ENCODE measurements at regions not wholly inside any gene's neighbourhood (a gene's known extent, or its start where the extent isn't known, plus 50 kb on each side); places are given as distances from the start of the nearest gene placed in this dataset.

DNA sequence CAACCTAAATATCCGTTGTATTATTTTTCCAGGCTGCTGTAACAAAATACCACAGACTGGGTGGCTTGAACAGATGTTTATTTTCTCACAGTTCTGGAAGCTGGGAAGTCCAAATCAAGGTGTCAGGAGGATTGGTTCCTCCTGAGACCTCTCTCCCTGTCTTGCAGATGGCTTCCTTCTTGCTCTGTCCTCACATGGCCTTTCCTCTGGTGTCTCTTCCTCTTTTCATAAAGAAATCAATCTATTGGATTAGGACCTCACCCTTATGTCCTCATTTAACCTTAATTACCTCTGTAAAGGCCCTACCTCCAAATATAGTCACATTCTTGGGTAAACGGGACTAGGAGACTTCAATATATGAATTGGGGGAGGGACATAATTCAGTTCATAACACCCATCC is 89.2 kb upstream of the PLCL2 start:
- Histone ChIP-seq H3K9me3 (no peaks in the 10 kb centered on the region), H3K4me1 (peaks cover 13 to 16% of the 10 kb centered on the region in 2 donors), H3K27ac (no peak overlapping the region), H3K4me3 (no peak overlapping the region), H3K36me3 (no peaks in the 10 kb centered on the region), H3K27me3 (no peaks in the 10 kb centered on the region)
- intact Hi-C loops (cut with DNase I; ENCODE audit: low total_unique reads): no loop called here
- in situ Hi-C loops (cut with MboI; ENCODE audit: low sequenced_read_pairs in 4 of 4): no loop called here
- no peak for ATAC-seq
- TF ChIP-seq, protein P1, sequence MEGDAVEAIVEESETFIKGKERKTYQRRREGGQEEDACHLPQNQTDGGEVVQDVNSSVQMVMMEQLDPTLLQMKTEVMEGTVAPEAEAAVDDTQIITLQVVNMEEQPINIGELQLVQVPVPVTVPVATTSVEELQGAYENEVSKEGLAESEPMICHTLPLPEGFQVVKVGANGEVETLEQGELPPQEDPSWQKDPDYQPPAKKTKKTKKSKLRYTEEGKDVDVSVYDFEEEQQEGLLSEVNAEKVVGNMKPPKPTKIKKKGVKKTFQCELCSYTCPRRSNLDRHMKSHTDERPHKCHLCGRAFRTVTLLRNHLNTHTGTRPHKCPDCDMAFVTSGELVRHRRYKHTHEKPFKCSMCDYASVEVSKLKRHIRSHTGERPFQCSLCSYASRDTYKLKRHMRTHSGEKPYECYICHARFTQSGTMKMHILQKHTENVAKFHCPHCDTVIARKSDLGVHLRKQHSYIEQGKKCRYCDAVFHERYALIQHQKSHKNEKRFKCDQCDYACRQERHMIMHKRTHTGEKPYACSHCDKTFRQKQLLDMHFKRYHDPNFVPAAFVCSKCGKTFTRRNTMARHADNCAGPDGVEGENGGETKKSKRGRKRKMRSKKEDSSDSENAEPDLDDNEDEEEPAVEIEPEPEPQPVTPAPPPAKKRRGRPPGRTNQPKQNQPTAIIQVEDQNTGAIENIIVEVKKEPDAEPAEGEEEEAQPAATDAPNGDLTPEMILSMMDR (IDR thresholded peaks at IDR 0.05 in 4 of 5, conservative IDR thresholded peaks at IDR 0.05 in 1 of 5): no peak
- no peak for TF ChIP-seq POLR2A (IDR thresholded peaks at IDR 0.05)
- DNase-seq: no peak

DNA sequence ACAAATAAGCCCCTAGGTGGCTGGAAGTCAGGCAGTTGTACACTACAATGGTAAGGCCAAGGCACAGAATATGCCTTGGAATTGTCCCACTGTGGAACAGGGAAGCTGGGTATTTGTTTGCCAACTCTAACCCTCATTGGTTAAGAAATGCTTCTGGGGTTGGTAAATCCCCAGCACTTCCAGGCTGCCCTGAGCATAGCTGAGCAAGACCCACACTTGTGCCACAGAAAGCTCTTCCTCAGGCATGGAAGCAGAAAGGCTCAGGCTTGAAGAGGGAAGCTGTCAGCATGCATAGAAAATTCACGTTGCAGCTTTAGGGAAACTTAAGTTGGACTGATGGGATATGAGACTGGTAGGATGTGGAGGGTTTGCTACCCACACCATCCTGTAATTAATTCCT is 86.9 kb upstream of the PLCL2 start:
- DNase-seq: no peak

DNA sequence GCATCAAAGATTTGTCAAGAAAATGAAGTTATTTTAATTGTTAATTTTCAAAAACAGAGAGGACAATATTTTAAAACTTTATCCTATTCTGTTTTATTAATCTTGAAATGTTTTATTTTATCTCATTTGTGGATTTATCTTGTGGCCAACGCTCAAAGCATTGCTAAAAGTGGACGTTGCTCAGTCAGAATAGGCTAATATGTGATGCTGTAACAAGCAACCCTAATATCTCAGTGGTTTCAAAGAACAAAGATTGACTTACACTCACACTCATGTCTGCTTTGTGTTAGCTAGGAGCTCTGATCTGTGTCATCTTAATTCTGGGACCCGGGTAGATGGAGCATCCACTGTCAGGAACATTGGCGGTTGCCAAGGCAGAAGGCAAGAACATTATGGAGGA is 86.0 kb upstream of the PLCL2 start:
- DNase-seq (no peak), ATAC-seq (no peak)
- in situ Hi-C loops (cut with MboI; ENCODE audit: low sequenced_read_pairs in 4 of 4) (no loop called here), intact Hi-C loops (cut with DNase I; ENCODE audit: low total_unique reads) (no loop called here)
- no peaks in the 10 kb centered on the region for H3K9me3 ChIP-seq
- no peaks in the 10 kb centered on the region for H3K36me3 ChIP-seq
- no peak for TF ChIP-seq POLR2A (IDR thresholded peaks at IDR 0.05)
- TF ChIP-seq, protein P1 (IDR thresholded peaks at IDR 0.05 in 4 of 5, conservative IDR thresholded peaks at IDR 0.05 in 1 of 5): no peak
- H3K4me3 ChIP-seq: no peak overlapping the region
- no peak overlapping the region for H3K27ac ChIP-seq
- no peaks in the 10 kb centered on the region for H3K27me3 ChIP-seq
- H3K4me1 ChIP-seq: peaks cover 24 to 27% of the 10 kb centered on the region in 2 donors

More for the DNA sequence above, 86.9 kb upstream of the PLCL2 start:
- in situ Hi-C loops (cut with MboI; ENCODE audit: low sequenced_read_pairs in 4 of 4): no loop called here
- ATAC-seq: no peak
- Histone ChIP-seq H3K4me1 (peaks cover 24 to 27% of the 10 kb centered on the region in 2 donors), H3K36me3 (no peaks in the 10 kb centered on the region), H3K27ac (no peak overlapping the region), H3K9me3 (no peaks in the 10 kb centered on the region), H3K4me3 (no peak overlapping the region), H3K27me3 (no peaks in the 10 kb centered on the region)
- intact Hi-C loops (cut with DNase I; ENCODE audit: low total_unique reads): loop anchor here (1.0 kb wide), 1 partner anchor 27 kb away; no protein-coding TSS in a partner anchor
- TF ChIP-seq POLR2A (IDR thresholded peaks at IDR 0.05): no peak
- TF ChIP-seq, protein P1 (IDR thresholded peaks at IDR 0.05 in 4 of 5, conservative IDR thresholded peaks at IDR 0.05 in 1 of 5): no peak

DNA sequence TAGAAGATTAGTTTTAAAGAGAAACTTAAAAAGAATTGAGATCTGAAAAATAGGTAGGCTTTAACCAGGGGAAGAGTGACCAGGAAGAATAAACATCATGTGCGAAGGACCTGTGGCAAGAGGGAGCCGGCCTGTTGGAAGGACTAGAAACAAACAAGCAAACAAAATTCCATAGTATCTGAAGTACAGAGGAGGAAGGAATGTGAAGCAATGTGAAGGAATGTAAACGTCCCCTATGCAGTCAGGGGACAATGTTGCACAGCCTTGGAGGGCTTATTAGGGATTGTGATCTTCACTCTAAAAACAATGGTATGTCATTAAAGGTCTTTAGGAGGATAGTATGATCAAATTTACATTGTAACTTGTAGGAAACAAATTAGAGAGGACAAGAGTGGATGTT is 84.4 kb upstream of the PLCL2 start:
- TF ChIP-seq POLR2A (IDR thresholded peaks at IDR 0.05): no peak
- TF ChIP-seq, protein P1 (IDR thresholded peaks at IDR 0.05 in 4 of 5, conservative IDR thresholded peaks at IDR 0.05 in 1 of 5): no peak
- Histone ChIP-seq H3K4me1 (peaks cover 24 to 25% of the 10 kb centered on the region in 2 donors), H3K9me3 (no peaks in the 10 kb centered on the region), H3K36me3 (no peaks in the 10 kb centered on the region), H3K27me3 (no peaks in the 10 kb centered on the region), H3K27ac (no peak overlapping the region), H3K4me3 (no peak overlapping the region)
- intact Hi-C loops (cut with DNase I; ENCODE audit: low total_unique reads): no loop called here
- ATAC-seq (no peak), DNase-seq (no peak)
- in situ Hi-C loops (cut with MboI; ENCODE audit: low sequenced_read_pairs in 4 of 4): loop anchor here in 1 of 4 donors (25.0 kb wide), 1 partner anchor 612 kb away; no protein-coding TSS in a partner anchor

DNA sequence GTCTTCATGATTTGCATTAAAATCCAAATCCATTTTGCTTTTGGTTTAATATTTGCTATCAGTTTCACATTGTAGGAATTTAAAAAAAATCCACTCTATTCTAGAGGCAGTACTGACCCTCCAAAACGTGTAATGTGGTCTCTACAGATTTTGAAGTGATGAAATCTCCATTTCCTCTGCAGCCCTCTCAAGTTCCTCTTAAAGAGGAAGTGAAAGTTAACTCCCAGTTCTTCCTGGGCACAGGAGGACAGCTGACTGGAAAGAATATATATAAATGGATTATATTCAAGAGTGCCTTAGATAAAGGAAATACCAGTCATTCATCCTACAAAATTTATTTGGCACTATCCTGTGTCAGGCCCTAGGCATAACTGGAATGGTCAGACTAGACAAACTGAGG is 83.5 kb upstream of the PLCL2 start:
- Histone ChIP-seq H3K36me3 (no peaks in the 10 kb centered on the region), H3K9me3 (no peaks in the 10 kb centered on the region), H3K27ac (no peak overlapping the region), H3K4me3 (no peak overlapping the region), H3K27me3 (no peaks in the 10 kb centered on the region), H3K4me1 (peaks cover 17 to 22% of the 10 kb centered on the region in 2 donors)
- TF ChIP-seq, protein P1 (IDR thresholded peaks at IDR 0.05 in 4 of 5, conservative IDR thresholded peaks at IDR 0.05 in 1 of 5): no peak
- no peak for TF ChIP-seq POLR2A (IDR thresholded peaks at IDR 0.05)
- ATAC-seq (peak in 1 of 2 donors; percentile 44), DNase-seq (no peak)
- in situ Hi-C loops (cut with MboI; ENCODE audit: low sequenced_read_pairs in 4 of 4) (loop anchor here in 1 of 4 donors (25.0 kb wide), 1 partner anchor 611 kb away; no protein-coding TSS in a partner anchor), intact Hi-C loops (cut with DNase I; ENCODE audit: low total_unique reads) (no loop called here)
